IMR-90 (cell line): ENCODE measurements at regions not wholly inside any gene's neighbourhood (a gene's known extent, or its start where the extent isn't known, plus 50 kb on each side); places are given as distances from the start of the nearest gene placed in this dataset.

Experiments used
- ATAC-seq: fragments of 200-7000 bp; cut with Tn5 transposase; 2 replicates; pipeline ENCODE4 v1.9.1; 2020; ENCODE audit warnings: low read depth, mild to moderate bottlenecking, moderate library complexity
- BruUV-seq: library from RNA; stranded (reverse); fragments of 400-500 nt; replicated peaks from 2 replicates; lab custom pipeline; 2021; lab: Mats Ljungman, UMichigan
- CTCF ChIA-PET: fragments of 300-600 bp; formaldehyde crosslinking; extraction: SDS; loops from one replicate; lab custom pipeline; 2021; ENCODE audit warnings: antibody characterized with exemption; lab: Yijun Ruan, JAX
- POLR2A ChIA-PET: fragments of 300-600 bp; sonication (Branson Sonifier 250); formaldehyde crosslinking; loops from one replicate; lab custom pipeline; 2022; ENCODE audit warnings: antibody characterized with exemption; ENCODE audit not compliant: unreplicated experiment; lab: Charles Lee
- DNase-seq: peaks from one replicate; pipeline ENCODE4 v3.0.0; 2013
- H2AFZ ChIP-seq: replicated peaks from 2 replicates; pipeline ENCODE3; 2013; ENCODE audit warnings: low read length, mild to moderate bottlenecking; ENCODE audit not compliant: poor library complexity
- H2AK5ac ChIP-seq: 2 replicates; pipeline ENCODE4 v1.6.1; 2013; ENCODE audit warnings: low read depth, low read length, inconsistent platforms
- H2AK9ac ChIP-seq: replicated peaks from 2 replicates; pipeline ENCODE3; 2013; ENCODE audit warnings: mild to moderate bottlenecking, low read depth, low read length, moderate library complexity; ENCODE audit not compliant: poor library complexity
- H2BK120ac ChIP-seq: 2 replicates; pipeline ENCODE4 v1.6.1; 2013; ENCODE audit warnings: low read depth, low read length, inconsistent platforms
- H2BK15ac ChIP-seq: 3 replicates; pipeline ENCODE4 v1.6.1; 2013; ENCODE audit warnings: low read depth, low read length, inconsistent platforms
- H2BK20ac ChIP-seq: 2 replicates; pipeline ENCODE4 v1.6.1; 2013; ENCODE audit warnings: low read depth, mild to moderate bottlenecking, inconsistent platforms, low read length, moderate library complexity
- H2BK5ac ChIP-seq: 2 replicates; pipeline ENCODE4 v1.6.1; 2013; ENCODE audit warnings: mild to moderate bottlenecking, low read depth, low read length, inconsistent platforms; ENCODE audit not compliant: poor library complexity, severe bottlenecking
- H3K14ac ChIP-seq: replicated peaks from 2 replicates; pipeline ENCODE4 v1.6.1; 2013; ENCODE audit warnings: low read depth, low read length, inconsistent platforms
- H3K18ac ChIP-seq: 2 replicates; pipeline ENCODE4 v1.6.1; 2013; ENCODE audit warnings: low read depth, low read length, control low read depth
- H3K23ac ChIP-seq: 2 replicates; pipeline ENCODE4 v1.6.1; 2013; ENCODE audit warnings: low read depth, low read length, inconsistent platforms
- H3K27ac ChIP-seq: 2 replicates; pipeline ENCODE4 v1.5.1; 2013; ENCODE audit warnings: mild to moderate bottlenecking, control low read depth, low read length; ENCODE audit not compliant: insufficient read depth
- H3K27me3 ChIP-seq: 2 replicates; pipeline ENCODE4 v1.6.1; 2013; ENCODE audit warnings: low read length; ENCODE audit not compliant: control insufficient read depth, insufficient read depth
- H3K36me3 ChIP-seq: 2 replicates; pipeline ENCODE4 v1.6.1; 2013; ENCODE audit warnings: low read length, mixed read lengths; ENCODE audit not compliant: control insufficient read depth, insufficient read depth
- H3K4ac ChIP-seq: 2 replicates; pipeline ENCODE4 v1.6.1; 2013; ENCODE audit warnings: low read depth, low read length, inconsistent platforms
- H3K4me1 ChIP-seq: 2 replicates; pipeline ENCODE4 v1.6.1; 2013; ENCODE audit warnings: low read length, mixed read lengths; ENCODE audit not compliant: control insufficient read depth, insufficient read depth
- H3K4me2 ChIP-seq: 2 replicates; pipeline ENCODE4 v1.6.1; 2013; ENCODE audit warnings: low read depth, mild to moderate bottlenecking, control low read depth, low read length, moderate library complexity
- H3K4me3 ChIP-seq: 2 replicates; pipeline ENCODE4 v1.5.1; 2013; ENCODE audit warnings: low read depth, mild to moderate bottlenecking, control low read depth, low read length, moderate library complexity; ENCODE audit not compliant: insufficient read depth
- H3K56ac ChIP-seq: 2 replicates; pipeline ENCODE4 v1.6.1; 2013; ENCODE audit warnings: low read length, inconsistent platforms; ENCODE audit not compliant: insufficient read depth; ENCODE audit errors: extremely low read depth
- H3K79me1 ChIP-seq, 2 experiments: 2 replicates each; pipeline ENCODE4 v1.6.1; 2013; ENCODE audit warnings: low read length in 2 of 2, inconsistent platforms in 1 of 2, low read depth in 1 of 2
- H3K9ac ChIP-seq: 2 replicates; pipeline ENCODE4 v1.6.1; 2013; ENCODE audit warnings: low read depth, low read length, control low read depth
- H3K9me1 ChIP-seq: 2 replicates; pipeline ENCODE4 v1.6.1; 2013; ENCODE audit warnings: low read length, inconsistent platforms; ENCODE audit not compliant: insufficient read depth
- H3K9me3 ChIP-seq: 2 replicates; pipeline ENCODE4 v1.6.1; 2013; ENCODE audit warnings: low read length; ENCODE audit not compliant: control insufficient read depth, insufficient read depth
- H4K20me1 ChIP-seq: 2 replicates; pipeline ENCODE4 v1.6.1; 2013; ENCODE audit warnings: low read length, inconsistent platforms; ENCODE audit not compliant: insufficient read depth
- H4K5ac ChIP-seq: 2 replicates; pipeline ENCODE4 v1.6.1; 2013; ENCODE audit warnings: mild to moderate bottlenecking, low read depth, low read length, control low read depth
- H4K8ac ChIP-seq, 2 experiments: 2 replicates each; pipeline ENCODE4 v1.6.1; 2013; ENCODE audit warnings: low read depth in 2 of 2, low read length in 2 of 2, control low read depth in 1 of 2, inconsistent platforms in 1 of 2
- H4K91ac ChIP-seq: 2 replicates; pipeline ENCODE4 v1.6.1; 2013; ENCODE audit warnings: low read depth, low read length, inconsistent platforms; ENCODE audit not compliant: insufficient read depth
- BHLHE40 ChIP-seq: fragments of 150-350 bp; IDR thresholded peaks from 2 replicates; pipeline ENCODE4 v1.6.1; 2016; ENCODE audit warnings: mild to moderate bottlenecking, low read depth, low read length
- CEBPB ChIP-seq: IDR thresholded peaks from 2 replicates; pipeline ENCODE4 v1.6.1; 2012; ENCODE audit warnings: low read depth, low read length, improper control_type of control experiment
- CHD1 ChIP-seq: IDR thresholded peaks from 2 replicates; pipeline ENCODE4 v1.6.1; 2012; ENCODE audit warnings: low read depth, low read length, improper control_type of control experiment
- CTCF ChIP-seq: conservative IDR thresholded peaks from 2 replicates; pipeline ENCODE4 v1.5.1; 2012; ENCODE audit warnings: mild to moderate bottlenecking, low read depth, low read length, improper control_type of control experiment
- ELK1 ChIP-seq: fragments of 150-350 bp; IDR thresholded peaks from 2 replicates; pipeline ENCODE4 v1.6.1; 2016; ENCODE audit warnings: low read depth, mild to moderate bottlenecking, low read length, moderate library complexity, borderline replicate concordance
- FOS ChIP-seq: fragments of 150-350 bp; IDR thresholded peaks from 2 replicates; pipeline ENCODE4 v1.6.1; 2016; ENCODE audit warnings: low read depth, low read length
- MAFK ChIP-seq: IDR thresholded peaks from 2 replicates; pipeline ENCODE4 v1.6.1; 2012; ENCODE audit warnings: low read depth, low read length, improper control_type of control experiment
- MAZ ChIP-seq: IDR thresholded peaks from 2 replicates; pipeline ENCODE4 v1.6.1; 2012; ENCODE audit warnings: low read depth, mild to moderate bottlenecking, low read length, improper control_type of control experiment, moderate library complexity, borderline replicate concordance
- NFE2L2 ChIP-seq: fragments of 150-350 bp; IDR thresholded peaks from 2 replicates; pipeline ENCODE4 v1.6.1; 2016; ENCODE audit warnings: low read depth, mild to moderate bottlenecking, low read length
- POLR2A ChIP-seq: IDR thresholded peaks from 2 replicates; pipeline ENCODE4 v1.6.1; 2012; ENCODE audit warnings: mild to moderate bottlenecking, low read depth, low read length
- RAD21 ChIP-seq: IDR thresholded peaks from 2 replicates; pipeline ENCODE4 v1.6.1; 2012; ENCODE audit warnings: low read length, improper control_type of control experiment
- RCOR1 ChIP-seq: IDR thresholded peaks from 2 replicates; pipeline ENCODE4 v1.6.1; 2012; ENCODE audit warnings: mild to moderate bottlenecking, low read length, improper control_type of control experiment; ENCODE audit not compliant: insufficient replicate concordance
- RFX5 ChIP-seq: IDR thresholded peaks from 2 replicates; pipeline ENCODE4 v1.8.0; 2012; ENCODE audit warnings: low read depth, mild to moderate bottlenecking, low read length, moderate library complexity
- SMC3 ChIP-seq: fragments of 150-350 bp; IDR thresholded peaks from 2 replicates; pipeline ENCODE4 v1.6.1; 2016; ENCODE audit warnings: low read depth, mild to moderate bottlenecking, antibody characterized with exemption, low read length, moderate library complexity
- USF2 ChIP-seq: fragments of 150-350 bp; IDR thresholded peaks from 2 replicates; pipeline ENCODE4 v1.6.1; 2017; ENCODE audit warnings: mild to moderate bottlenecking, antibody characterized with exemption, low read length, low read depth
- WGBS, 2 experiments: methylation state at CpG; one replicate each; pipeline versions ENCODE4 v1.1.5 to v1.1.7; 2013; ENCODE audit warnings: missing lambda C conversion rate in 2 of 2; ENCODE audit not compliant: insufficient read length in 1 of 2; ENCODE audit errors: extremely low coverage in 2 of 2; 5-methylcytosine and 5-hydroxymethylcytosine counted together
- dilution Hi-C: fragments of 300-500 bp; cut with HindIII; formaldehyde crosslinking; loops from one replicate; pipeline ENCODE4 v1.14.3; 2018; ENCODE audit warnings: low sequenced_read_pairs; ENCODE audit not compliant: unreplicated experiment
- in situ Hi-C: fragments of 300-500 bp; cut with MboI; formaldehyde crosslinking; loops from 3 replicates; pipeline ENCODE4 v1.14.3; 2019; ENCODE audit warnings: low sequenced_read_pairs, inconsistent platforms, mixed read lengths
- intact Hi-C: fragments of 100-400 bp; cut with micrococcal nuclease; formaldehyde crosslinking; loops from 2 replicates; pipeline ENCODE4 v1.10.0; 2022

- Histone ChIP-seq H3K4ac (no peak overlapping the region), H3K4me3 (no peak overlapping the region), H2AFZ (no peak overlapping the region), H4K20me1 (no peaks in the 10 kb centered on the region), H4K5ac (no peak overlapping the region), H3K9me3 (no peaks in the 10 kb centered on the region), H3K18ac (no peak overlapping the region), H3K4me1 (no peaks in the 10 kb centered on the region), H2AK9ac (no peak overlapping the region), H3K27me3 (peaks cover 10% of the 10 kb centered on the region), H3K9me1 (no peaks in the 10 kb centered on the region; the same call in 1 of the 2 replicates), H2BK20ac (no peak overlapping the region), H3K14ac (no peak overlapping the region), H3K23ac (no peak overlapping the region), H3K36me3 (no peaks in the 10 kb centered on the region), H2AK5ac (no peak overlapping the region), H3K4me2 (no peak overlapping the region), H3K27ac (no peak overlapping the region), H4K8ac (no peak overlapping the region), H2BK15ac (no peak overlapping the region), H3K79me1 (no peaks in the 10 kb centered on the region), H3K9ac (no peak overlapping the region), H2BK120ac (no peak overlapping the region), H3K56ac (no peak overlapping the region), H2BK5ac (no peak overlapping the region), H4K91ac (no peak overlapping the region)
- in situ Hi-C loops = no loop called here
- dilution Hi-C loops = no loop called here
- 83% methylated on average over 1 of the region's 5 CpGs; no CpG with 5 or more reads in 1 of the 2 experiments for WGBS, 2 experiments
- CTCF ChIA-PET = no interaction called here
- no TSS peak for BruUV-seq
- ATAC-seq (no peak), DNase-seq (no peak)
- TF ChIP-seq CEBPB = no peak
- no peak for TF ChIP-seq ELK1
- TF ChIP-seq RFX5 = no peak
- TF ChIP-seq CHD1 = no peak
- no peak for TF ChIP-seq BHLHE40
- TF ChIP-seq CTCF = no peak
- no peak for TF ChIP-seq SMC3
- no peak for TF ChIP-seq FOS
- no peak for TF ChIP-seq NFE2L2
- TF ChIP-seq RCOR1 = no peak
- TF ChIP-seq MAFK = no peak
- no peak for TF ChIP-seq USF2
- TF ChIP-seq MAZ = no peak
- no peak for TF ChIP-seq RAD21
- no peak for TF ChIP-seq POLR2A
- POLR2A ChIA-PET = no interaction called here
- intact Hi-C loops = no loop called here
These were observed 179.9 kb upstream of the HS6ST1 start for GRCh38 chr2:128498589-128498988.
